ENCODE measurements at regions not wholly inside any gene's neighbourhood (a gene's known extent, or its start where the extent isn't known, plus 50 kb on each side); places are given as distances from the start of the nearest gene placed in this dataset.

- H3K27ac ChIP-seq (ENCODE audit: poor library complexity, severe bottlenecking) = no peak overlapping the region
- DNase-seq (ENCODE audit: low spot score) (no peak), ATAC-seq (ENCODE audit: low read depth) (0 out of 3 replicates have a peak, but pooled peaks have one; percentile 35)
These were observed 384.0 kb upstream of the TMEFF2 start for GRCh38 chr2:192578780-192579179.

GRCh38 chr2:192577706-192578105 is 383.0 kb upstream of the TMEFF2 start:
- no peak for ATAC-seq (ENCODE audit: low read depth)
- no peak for DNase-seq (ENCODE audit: low spot score)
- Histone ChIP-seq H3K4me1 (ENCODE audit: insufficient read depth, poor library complexity, severe bottlenecking) (peaks cover 4% of the 10 kb centered on the region), H3K36me3 (ENCODE audit: low read depth) (no peaks in the 10 kb centered on the region), H3K9me3 (ENCODE audit: severe bottlenecking) (no peaks in the 10 kb centered on the region), H3K27ac (ENCODE audit: poor library complexity, severe bottlenecking) (no peak overlapping the region), H3K4me3 (ENCODE audit: severe bottlenecking) (no peak overlapping the region), H3K27me3 (ENCODE audit: insufficient read depth, poor library complexity, severe bottlenecking) (no peaks in the 10 kb centered on the region)
- TF ChIP-seq CTCF (IDR thresholded peaks at IDR 0.05; ENCODE audit: poor library complexity, severe bottlenecking) = no peak

More at GRCh38 chr2:192578780-192579179, 384.0 kb upstream of the TMEFF2 start:
- Histone ChIP-seq H3K9me3 (ENCODE audit: severe bottlenecking) (no peaks in the 10 kb centered on the region), H3K4me3 (ENCODE audit: severe bottlenecking) (no peak overlapping the region), H3K27me3 (ENCODE audit: insufficient read depth, poor library complexity, severe bottlenecking) (no peaks in the 10 kb centered on the region), H3K36me3 (ENCODE audit: low read depth) (no peaks in the 10 kb centered on the region), H3K4me1 (ENCODE audit: insufficient read depth, poor library complexity, severe bottlenecking) (peaks cover 4% of the 10 kb centered on the region)
- TF ChIP-seq CTCF (IDR thresholded peaks at IDR 0.05; ENCODE audit: poor library complexity, severe bottlenecking) = no peak

- no peak for DNase-seq (ENCODE audit: low spot score)
- Histone ChIP-seq H3K9me3 (ENCODE audit: severe bottlenecking) (no peaks in the 10 kb centered on the region), H3K4me3 (ENCODE audit: severe bottlenecking) (no peak overlapping the region), H3K27ac (ENCODE audit: poor library complexity, severe bottlenecking) (no peak overlapping the region), H3K4me1 (ENCODE audit: insufficient read depth, poor library complexity, severe bottlenecking) (peaks cover 4% of the 10 kb centered on the region), H3K27me3 (ENCODE audit: insufficient read depth, poor library complexity, severe bottlenecking) (no peaks in the 10 kb centered on the region), H3K36me3 (ENCODE audit: low read depth) (no peaks in the 10 kb centered on the region)
- ATAC-seq (ENCODE audit: low read depth) = no peak
- TF ChIP-seq CTCF (IDR thresholded peaks at IDR 0.05; ENCODE audit: poor library complexity, severe bottlenecking) = no peak
These were observed 379.8 kb upstream of the TMEFF2 start for GRCh38 chr2:192574552-192574951.

GRCh38 chr2:192571636-192572035 is 376.9 kb upstream of the TMEFF2 start:
- Histone ChIP-seq H3K9me3 (ENCODE audit: severe bottlenecking) (no peaks in the 10 kb centered on the region), H3K27me3 (ENCODE audit: insufficient read depth, poor library complexity, severe bottlenecking) (no peaks in the 10 kb centered on the region), H3K36me3 (ENCODE audit: low read depth) (no peaks in the 10 kb centered on the region), H3K4me3 (ENCODE audit: severe bottlenecking) (no peak overlapping the region), H3K4me1 (ENCODE audit: insufficient read depth, poor library complexity, severe bottlenecking) (no peaks in the 10 kb centered on the region), H3K27ac (ENCODE audit: poor library complexity, severe bottlenecking) (no peak overlapping the region)
- no peak for ATAC-seq (ENCODE audit: low read depth)
- DNase-seq (ENCODE audit: low spot score) = no peak
- no peak for TF ChIP-seq CTCF (IDR thresholded peaks at IDR 0.05; ENCODE audit: poor library complexity, severe bottlenecking)

GRCh38 chr2:192570788-192571187 is 376.1 kb upstream of the TMEFF2 start:
- TF ChIP-seq CTCF (IDR thresholded peaks at IDR 0.05; ENCODE audit: poor library complexity, severe bottlenecking) = no peak
- no peak overlapping the region for H3K4me3 ChIP-seq (ENCODE audit: severe bottlenecking)
- no peaks in the 10 kb centered on the region for H3K9me3 ChIP-seq (ENCODE audit: severe bottlenecking)
- ATAC-seq (ENCODE audit: low read depth) (no peak), DNase-seq (ENCODE audit: low spot score) (no peak)
- H3K27me3 ChIP-seq (ENCODE audit: insufficient read depth, poor library complexity, severe bottlenecking) = no peaks in the 10 kb centered on the region
- no peaks in the 10 kb centered on the region for H3K36me3 ChIP-seq (ENCODE audit: low read depth)
- no peaks in the 10 kb centered on the region for H3K4me1 ChIP-seq (ENCODE audit: insufficient read depth, poor library complexity, severe bottlenecking)
- H3K27ac ChIP-seq (ENCODE audit: poor library complexity, severe bottlenecking) = no peak overlapping the region
